Activated B cell treated with CpG ODN at 0.5 μM for 24 hours (primary cell): ENCODE measurements at regions not wholly inside any gene's neighbourhood (a gene's known extent, or its start where the extent isn't known, plus 50 kb on each side); places are given as distances from the start of the nearest gene placed in this dataset.

Source experiments
- ATAC-seq: fragments of 200-7000 bp; cut with Tn5 transposase; one replicate; pipeline ENCODE4 v1.10.0; 2021; ENCODE audit warnings: low read depth, mild to moderate bottlenecking, moderate library complexity
- CTCF ChIA-PET: fragments of 350-600 bp; sonication (Branson Sonifier 250); formaldehyde crosslinking; loops from one replicate; lab custom pipeline; 2021; ENCODE audit warnings: antibody characterized with exemption; lab: Charles Lee
- POLR2A ChIA-PET: fragments of 350-600 bp; sonication (Branson Sonifier 250); formaldehyde crosslinking; loops from one replicate; lab custom pipeline; 2021; ENCODE audit warnings: antibody characterized with exemption; lab: Charles Lee
- DNase-seq: peaks from one replicate; pipeline ENCODE4 v3.0.0; 2022
- H3K27ac Mint-ChIP-seq: one replicate; pipeline ENCODE4 v1.8.0; 2020; ENCODE audit warnings: mixed read lengths
- H3K27me3 Mint-ChIP-seq: one replicate; pipeline ENCODE4 v1.8.0; 2021; ENCODE audit warnings: mixed read lengths
- H3K36me3 Mint-ChIP-seq: one replicate; pipeline ENCODE4 v1.8.0; 2021; ENCODE audit warnings: low read depth, mixed read lengths
- H3K4me1 Mint-ChIP-seq: one replicate; pipeline ENCODE4 v1.8.0; 2021; ENCODE audit warnings: mixed read lengths
- H3K4me3 Mint-ChIP-seq: one replicate; pipeline ENCODE4 v1.8.0; 2020; ENCODE audit warnings: mild to moderate bottlenecking, mixed read lengths
- H3K9me3 Mint-ChIP-seq: one replicate; pipeline ENCODE4 v1.8.0; 2020; ENCODE audit warnings: mixed read lengths
- CTCF ChIP-seq: fragments of 200-600 bp; IDR thresholded peaks from one replicate; pipeline ENCODE4 v1.8.0; 2022; ENCODE audit warnings: antibody characterized with exemption, mild to moderate bottlenecking
- intact Hi-C: fragments of 100-400 bp; cut with micrococcal nuclease; formaldehyde crosslinking; loops from one replicate; pipeline ENCODE4 v1.15.1; 2024

DNA sequence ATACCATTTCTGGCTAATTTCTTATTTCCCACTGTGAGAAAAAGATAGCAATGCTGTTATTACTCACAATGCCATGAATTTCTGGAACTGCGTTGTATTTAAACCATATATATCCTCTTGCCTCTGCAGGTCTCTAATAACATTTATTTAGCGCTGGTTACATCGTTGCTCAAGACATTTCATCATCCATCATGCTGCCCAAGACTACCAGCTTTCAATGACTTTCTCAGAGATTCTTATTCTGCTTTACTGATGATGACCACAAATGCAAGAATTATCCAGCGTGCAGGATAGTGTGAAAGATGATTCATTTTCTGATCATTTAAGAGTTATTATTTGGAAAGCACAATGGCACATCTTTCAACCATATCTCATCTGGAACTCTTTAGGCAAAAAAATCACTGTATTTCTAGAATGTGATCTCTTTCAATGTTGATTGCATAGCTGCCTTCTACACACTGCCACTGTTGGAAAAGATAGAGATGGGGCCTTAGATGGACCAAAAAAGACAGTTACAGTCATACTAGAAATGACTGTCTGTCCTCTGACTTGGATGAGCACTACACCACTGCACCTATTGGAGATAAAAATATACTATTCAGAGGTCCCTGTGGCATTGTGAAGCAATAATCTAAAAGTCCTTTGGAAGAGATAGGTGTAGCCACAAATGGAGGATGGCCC lies 716.1 kb downstream of the NSUN3 start:
- no peak for TF ChIP-seq CTCF
- no peaks in the 10 kb centered on the region for H3K36me3 Mint-ChIP-seq
- no peaks in the 10 kb centered on the region for H3K27me3 Mint-ChIP-seq
- H3K4me1 Mint-ChIP-seq, result no peaks in the 10 kb centered on the region
- no peak overlapping the region for H3K27ac Mint-ChIP-seq
- H3K9me3 Mint-ChIP-seq, result peaks cover 9% of the 10 kb centered on the region
- ATAC-seq (no peak), DNase-seq (no peak)
- ChIA-PET CTCF (no interaction called here), POLR2A (no interaction called here)
- H3K4me3 Mint-ChIP-seq, result no peak overlapping the region
- intact Hi-C loops, result no loop called here

GRCh38 chr3:94779699-94780098 lies 716.8 kb downstream of the NSUN3 start:
- CTCF ChIA-PET, result no interaction called here
- H3K4me1 Mint-ChIP-seq, result no peaks in the 10 kb centered on the region
- H3K27ac Mint-ChIP-seq, result no peak overlapping the region
- DNase-seq (no peak), ATAC-seq (no peak)
- no peaks in the 10 kb centered on the region for H3K27me3 Mint-ChIP-seq
- TF ChIP-seq CTCF, result no peak
- H3K4me3 Mint-ChIP-seq, result no peak overlapping the region
- no peaks in the 10 kb centered on the region for H3K36me3 Mint-ChIP-seq
- H3K9me3 Mint-ChIP-seq, result peaks cover 11% of the 10 kb centered on the region
- intact Hi-C loops, result no loop called here
- POLR2A ChIA-PET, result no interaction called here

DNA sequence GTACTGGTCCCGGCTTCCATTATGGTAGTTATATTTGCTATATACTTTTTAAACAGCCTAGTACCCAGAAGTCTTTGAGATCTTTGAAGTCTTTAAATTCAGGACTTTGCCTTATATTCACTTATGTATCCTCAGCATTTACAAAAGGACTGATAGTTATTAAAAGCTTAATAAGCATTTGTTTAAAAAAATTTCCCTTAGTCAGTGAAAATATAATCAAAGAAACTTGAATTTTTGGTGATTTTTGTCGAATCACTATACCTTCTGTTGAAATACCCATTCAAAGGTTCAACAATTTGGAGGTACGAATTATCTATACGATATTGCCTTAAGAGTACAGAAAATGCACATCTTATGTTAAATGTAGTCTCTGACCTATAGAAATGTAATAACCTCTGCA lies 721.4 kb downstream of the NSUN3 start:
- intact Hi-C loops, result no loop called here
- H3K4me3 Mint-ChIP-seq, result no peak overlapping the region
- no peak for ATAC-seq
- ChIA-PET POLR2A (no interaction called here), CTCF (no interaction called here)
- H3K4me1 Mint-ChIP-seq, result no peaks in the 10 kb centered on the region
- H3K27me3 Mint-ChIP-seq, result no peaks in the 10 kb centered on the region
- TF ChIP-seq CTCF, result no peak
- no peaks in the 10 kb centered on the region for H3K36me3 Mint-ChIP-seq
- H3K9me3 Mint-ChIP-seq, result peaks cover 2% of the 10 kb centered on the region
- DNase-seq, result no peak
- no peak overlapping the region for H3K27ac Mint-ChIP-seq

DNA sequence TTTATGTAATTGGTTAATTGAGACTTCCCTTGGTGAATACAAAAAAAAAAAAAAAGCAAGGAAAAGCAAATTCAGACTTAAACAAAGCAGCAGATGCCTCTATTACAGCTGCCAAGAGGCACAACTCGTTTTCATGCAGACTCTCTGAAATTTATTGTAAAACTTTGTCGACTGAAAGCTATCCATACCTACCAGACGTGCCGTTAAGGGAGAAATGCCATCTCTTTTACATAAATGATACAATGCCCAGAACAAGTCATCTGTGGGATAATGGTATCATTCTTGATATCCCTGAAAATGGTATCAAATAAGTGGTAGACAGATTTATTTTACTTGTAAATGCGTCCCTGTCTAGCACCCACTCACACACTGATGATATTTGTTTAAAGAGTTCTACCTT lies 724.2 kb downstream of the NSUN3 start:
- no peaks in the 10 kb centered on the region for H3K4me1 Mint-ChIP-seq
- H3K27me3 Mint-ChIP-seq, result no peaks in the 10 kb centered on the region
- H3K36me3 Mint-ChIP-seq, result no peaks in the 10 kb centered on the region
- ChIA-PET CTCF (no interaction called here), POLR2A (no interaction called here)
- TF ChIP-seq CTCF, result no peak
- no peak for ATAC-seq
- DNase-seq, result no peak
- intact Hi-C loops, result no loop called here
- no peak overlapping the region for H3K27ac Mint-ChIP-seq
- no peak overlapping the region for H3K4me3 Mint-ChIP-seq
- H3K9me3 Mint-ChIP-seq, result peaks cover 4% of the 10 kb centered on the region

GRCh38 chr3:94787734-94788270 lies 724.9 kb downstream of the NSUN3 start:
- H3K4me1 Mint-ChIP-seq, result no peaks in the 10 kb centered on the region
- no peak overlapping the region for H3K4me3 Mint-ChIP-seq
- H3K9me3 Mint-ChIP-seq, result peaks cover 9% of the 10 kb centered on the region
- DNase-seq (no peak), ATAC-seq (no peak)
- intact Hi-C loops, result no loop called here
- no peak for TF ChIP-seq CTCF
- no peaks in the 10 kb centered on the region for H3K27me3 Mint-ChIP-seq
- no peak overlapping the region for H3K27ac Mint-ChIP-seq
- H3K36me3 Mint-ChIP-seq, result no peaks in the 10 kb centered on the region
- ChIA-PET POLR2A (no interaction called here), CTCF (no interaction called here)
